K562 (cell line): ENCODE measurements at regions not wholly inside any gene's neighbourhood (a gene's known extent, or its start where the extent isn't known, plus 50 kb on each side); places are given as distances from the start of the nearest gene placed in this dataset.

Experiments
- ATAC-seq: fragments of 200-7000 bp; cut with Tn5 transposase; 3 replicates; pipeline ENCODE4 v1.9.1; 2020; ENCODE audit warnings: moderate library complexity
- BruUV-seq: library from RNA; stranded (reverse); fragments of 400-500 nt; replicated peaks from 2 replicates; lab custom pipeline; 2021; lab: Mats Ljungman, UMichigan
- CTCF ChIA-PET: fragments of 300-600 bp; formaldehyde crosslinking; extraction: SDS; loops from one replicate; lab custom pipeline; 2021; ENCODE audit warnings: low intra/inter-chr PET ratio; lab: Yijun Ruan, JAX
- POLR2A ChIA-PET: fragments of 300-600, 350-650 bp; sonication (Branson Sonifier 250); formaldehyde crosslinking; extraction: SDS; loops from one replicate; lab custom pipeline; 2021; ENCODE audit warnings: antibody characterized with exemption, inconsistent platforms; lab: Yijun Ruan, JAX
- DNase-seq, 4 experiments: peaks; one replicate each; pipeline versions ENCODE4 v3.0.0 to v3.0.0-alpha.2; 2011 to 2018; ENCODE audit warnings: low spot score in 3 of 4, mixed read lengths in 3 of 4; ENCODE audit errors: extremely low read depth in 1 of 4
- FAIRE-seq: peaks from 2 replicates; lab custom pipeline; 2011; peaks lifted over from hg19 to GRCh38; lab: Jason Lieb, UNC
- H2AFZ ChIP-seq: 2 replicates; pipeline ENCODE4 v1.6.0; 2011; ENCODE audit warnings: low read depth, low read length, control low read depth, inconsistent platforms
- H3K27ac ChIP-seq: fragments of 200-600 bp; 3 replicates; pipeline ENCODE4 v1.8.0; 2011; ENCODE audit warnings: low read depth, mild to moderate bottlenecking, control low read depth, inconsistent platforms, low read length, moderate library complexity, mixed read lengths; ENCODE audit errors: extremely low read depth
- H3K27me3 ChIP-seq, 2 experiments: fragments of 300-600 bp in 1 of 2; 2 replicates in 1 of 2; 3 replicates in 1 of 2; pipeline versions ENCODE4 v1.6.0 to v1.8.0; 2011; ENCODE audit warnings: inconsistent platforms in 2 of 2, low read length in 2 of 2, mild to moderate bottlenecking in 1 of 2, mixed read lengths in 1 of 2, moderate library complexity in 1 of 2; ENCODE audit not compliant: control insufficient read depth in 2 of 2, insufficient read depth in 2 of 2
- H3K36me3 ChIP-seq: fragments of 300-600 bp; 3 replicates; pipeline ENCODE4 v1.8.0; 2011; ENCODE audit warnings: mild to moderate bottlenecking, low read length, inconsistent platforms; ENCODE audit not compliant: control insufficient read depth, insufficient read depth
- H3K4me1 ChIP-seq, 2 experiments: fragments of 200-600 bp in 1 of 2; replicated peaks in 1 of 2; 2 replicates in 1 of 2; 3 replicates in 1 of 2; pipeline versions ENCODE4 v1.5.1 to v1.8.0; 2011; ENCODE audit warnings: inconsistent platforms in 2 of 2, low read length in 2 of 2, mild to moderate bottlenecking in 1 of 2, mixed read lengths in 1 of 2, moderate library complexity in 1 of 2; ENCODE audit not compliant: control insufficient read depth in 2 of 2, insufficient read depth in 2 of 2
- H3K4me2 ChIP-seq: 2 replicates; pipeline ENCODE4 v1.6.1; 2011; ENCODE audit warnings: low read length, control low read depth, inconsistent platforms, mixed read lengths; ENCODE audit not compliant: insufficient read depth
- H3K4me3 ChIP-seq: fragments of 200-600 bp; sonication (generic), shearing (Covaris generic); 2 replicates; pipeline ENCODE4 v1.5.1; 2016; ENCODE audit warnings: control low read depth, inconsistent platforms
- H3K79me2 ChIP-seq: fragments of 200-600 bp; 3 replicates; pipeline ENCODE4 v1.8.0; 2011; ENCODE audit warnings: low read length, inconsistent platforms; ENCODE audit not compliant: control insufficient read depth, insufficient read depth
- H3K9ac ChIP-seq, 2 experiments: 2 replicates each; pipeline versions ENCODE4 v1.6.0 to v1.6.1; 2011; ENCODE audit warnings: low read depth in 2 of 2, low read length in 2 of 2, control low read depth in 1 of 2, inconsistent platforms in 1 of 2, mild to moderate bottlenecking in 1 of 2, mixed read lengths in 1 of 2; ENCODE audit not compliant: insufficient read depth in 1 of 2
- H3K9me1 ChIP-seq: one replicate; pipeline ENCODE4 v1.6.0; 2011; ENCODE audit warnings: inconsistent platforms, mild to moderate bottlenecking, low read length, moderate library complexity; ENCODE audit not compliant: control insufficient read depth, insufficient read depth
- H3K9me3 ChIP-seq: replicated peaks from 2 replicates; pipeline ENCODE4 v1.5.1; 2011; ENCODE audit warnings: low read depth, low read length, inconsistent platforms; ENCODE audit not compliant: control insufficient read depth, insufficient read depth
- H4K20me1 ChIP-seq: replicated peaks from 2 replicates; pipeline ENCODE4 v1.6.1; 2011; ENCODE audit warnings: low read length, inconsistent platforms, mixed read lengths; ENCODE audit not compliant: control insufficient read depth, insufficient read depth
- CREB3 ChIP-seq: fragments of 450-650 bp; conservative IDR thresholded peaks from 2 replicates; pipeline ENCODE4 v1.6.1; 2016; ENCODE audit warnings: missing genetic modification characterization, low read depth, mild to moderate bottlenecking, missing compliant biosample characterization, moderate library complexity
- CTCFL ChIP-seq: IDR thresholded peaks from 2 replicates; pipeline ENCODE4 v1.6.1; 2011; ENCODE audit warnings: borderline replicate concordance, low read depth, mild to moderate bottlenecking, moderate library complexity, low read length; ENCODE audit not compliant: insufficient read depth, poor library complexity, severe bottlenecking
- KDM1A ChIP-seq, 2 experiments: fragments of 450-650 bp; IDR thresholded peaks; 2 replicates each; pipeline ENCODE4 v1.6.1; 2016; ENCODE audit warnings: mild to moderate bottlenecking in 2 of 2
- RBM15 ChIP-seq: fragments of 200-400 bp; formaldehyde crosslinking; IDR thresholded peaks from 2 replicates; pipeline ENCODE4 v1.6.1; 2018; ENCODE audit warnings: mild to moderate bottlenecking, low read length, moderate library complexity; ENCODE audit not compliant: insufficient read depth
- RBM39 ChIP-seq: fragments of 200-400 bp; formaldehyde crosslinking; optimal IDR thresholded peaks from 2 replicates; pipeline ENCODE3; 2018; ENCODE audit warnings: low read depth, low read length
- SRSF7 ChIP-seq: fragments of 200-400 bp; formaldehyde crosslinking; optimal IDR thresholded peaks from 2 replicates; pipeline ENCODE3; 2017; ENCODE audit warnings: mild to moderate bottlenecking, low read depth, low read length
- TEAD4 ChIP-seq, 2 experiments: sonication (generic) in 1 of 2; formaldehyde crosslinking in 1 of 2; IDR thresholded peaks; 2 replicates each; pipeline versions ENCODE4 v1.6.1 to v1.8.0; 2012 to 2022; ENCODE audit warnings: borderline replicate concordance in 1 of 2, inconsistent platforms in 1 of 2, low read length in 1 of 2, mild to moderate bottlenecking in 1 of 2, missing genetic modification reagents in 1 of 2
- TGIF2 ChIP-seq: sonication (generic); formaldehyde crosslinking; IDR thresholded peaks from 2 replicates; pipeline ENCODE4 v1.8.1; 2022; ENCODE audit warnings: mild to moderate bottlenecking, missing genetic modification reagents, moderate library complexity
- ZNF408 ChIP-seq: fragments of 250-450 bp; sonication (Bioruptor Pico); IDR thresholded peaks from 2 replicates; pipeline ENCODE4 v1.4.0; 2020; ENCODE audit warnings: low read depth, mild to moderate bottlenecking, moderate library complexity
- WGBS: fragments of 100-300 bp; shearing (Covaris generic); methylation state at CpG from one replicate; pipeline ENCODE4 v1.1.6; 2016; ENCODE audit warnings: low coverage, mixed read lengths; ENCODE audit not compliant: insufficient coverage; ENCODE audit errors: missing lambda C conversion rate; 5-methylcytosine and 5-hydroxymethylcytosine counted together
- in situ Hi-C: fragments of 300-500 bp; cut with MboI; formaldehyde crosslinking; loops from 4 replicates; pipeline ENCODE4 v1.15.0; 2018; ENCODE audit warnings: inconsistent platforms, mixed read lengths
- intact Hi-C: fragments of 100-400 bp; cut with micrococcal nuclease; formaldehyde crosslinking; loops from 2 replicates; pipeline ENCODE4 v1.14.2; 2022
- TF ChIP-seq, protein P1 (sequence below): IDR thresholded peaks from 2 replicates; pipeline ENCODE4 v1.6.1; 2012; ENCODE audit warnings: low read depth, low read length, improper control_type of control experiment, borderline replicate concordance
- TF ChIP-seq, protein P2 (sequence below), 3 experiments: IDR thresholded peaks in 2 of 3; conservative IDR thresholded peaks in 1 of 3; 2 replicates each; pipeline ENCODE4 v1.5.1; 2011 to 2012; ENCODE audit warnings: low read length in 3 of 3, mild to moderate bottlenecking in 3 of 3, control low read depth in 2 of 3, improper control_type of control experiment in 1 of 3, inconsistent platforms in 1 of 3, low read depth in 1 of 3, mixed read lengths in 1 of 3, moderate library complexity in 1 of 3; ENCODE audit not compliant: insufficient read depth in 2 of 3

GRCh38 chr14:106459971-106460730 lies 933.8 kb downstream of the TMEM121 start:
- intact Hi-C loops (no loop called here), in situ Hi-C loops (no loop called here)
- Histone ChIP-seq H2AFZ (no peak overlapping the region), H3K9ac (no peak overlapping the region), H3K9me3 (no peaks in the 10 kb centered on the region), H4K20me1 (no peaks in the 10 kb centered on the region), H3K4me1 (no peaks in the 10 kb centered on the region), H3K4me2 (no peak overlapping the region), H3K36me3 (no peaks in the 10 kb centered on the region), H3K4me3 (no peak overlapping the region), H3K27me3 (no peaks in the 10 kb centered on the region), H3K9me1 (no peaks in the 10 kb centered on the region), H3K27ac (no peak overlapping the region), H3K79me2 (no peaks in the 10 kb centered on the region)
- POLR2A ChIA-PET: no interaction called here
- CTCF ChIA-PET: no interaction called here
- FAIRE-seq: no peak
- TF ChIP-seq CREB3 (no peak), TGIF2 (CRISPR knock-in tag) (no peak), RBM39 (no peak), CTCFL (peak; percentile 18), TEAD4 (IDR thresholded peaks at IDR 0.05; ENCODE audit: low read length) (no peak), TEAD4 (CRISPR knock-in tag; IDR thresholded peaks at IDR 0.05; ENCODE audit: borderline replicate concordance) (no peak), SRSF7 (no peak), RBM15 (no peak), ZNF408 (no peak), KDM1A (IDR thresholded peaks at IDR 0.05) (no peak)
- TF ChIP-seq, protein P1, sequence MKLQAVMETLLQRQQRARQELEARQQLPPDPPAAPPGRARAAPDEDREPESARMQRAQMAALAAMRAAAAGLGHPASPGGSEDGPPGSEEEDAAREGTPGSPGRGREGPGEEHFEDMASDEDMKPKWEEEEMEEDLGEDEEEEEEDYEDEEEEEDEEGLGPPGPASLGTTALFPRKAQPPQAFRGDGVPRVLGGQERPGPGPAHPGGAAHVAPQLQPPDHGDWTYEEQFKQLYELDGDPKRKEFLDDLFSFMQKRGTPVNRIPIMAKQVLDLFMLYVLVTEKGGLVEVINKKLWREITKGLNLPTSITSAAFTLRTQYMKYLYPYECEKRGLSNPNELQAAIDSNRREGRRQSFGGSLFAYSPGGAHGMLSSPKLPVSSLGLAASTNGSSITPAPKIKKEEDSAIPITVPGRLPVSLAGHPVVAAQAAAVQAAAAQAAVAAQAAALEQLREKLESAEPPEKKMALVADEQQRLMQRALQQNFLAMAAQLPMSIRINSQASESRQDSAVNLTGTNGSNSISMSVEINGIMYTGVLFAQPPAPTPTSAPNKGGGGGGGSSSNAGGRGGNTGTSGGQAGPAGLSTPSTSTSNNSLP: no peak
- TF ChIP-seq, protein P2, sequence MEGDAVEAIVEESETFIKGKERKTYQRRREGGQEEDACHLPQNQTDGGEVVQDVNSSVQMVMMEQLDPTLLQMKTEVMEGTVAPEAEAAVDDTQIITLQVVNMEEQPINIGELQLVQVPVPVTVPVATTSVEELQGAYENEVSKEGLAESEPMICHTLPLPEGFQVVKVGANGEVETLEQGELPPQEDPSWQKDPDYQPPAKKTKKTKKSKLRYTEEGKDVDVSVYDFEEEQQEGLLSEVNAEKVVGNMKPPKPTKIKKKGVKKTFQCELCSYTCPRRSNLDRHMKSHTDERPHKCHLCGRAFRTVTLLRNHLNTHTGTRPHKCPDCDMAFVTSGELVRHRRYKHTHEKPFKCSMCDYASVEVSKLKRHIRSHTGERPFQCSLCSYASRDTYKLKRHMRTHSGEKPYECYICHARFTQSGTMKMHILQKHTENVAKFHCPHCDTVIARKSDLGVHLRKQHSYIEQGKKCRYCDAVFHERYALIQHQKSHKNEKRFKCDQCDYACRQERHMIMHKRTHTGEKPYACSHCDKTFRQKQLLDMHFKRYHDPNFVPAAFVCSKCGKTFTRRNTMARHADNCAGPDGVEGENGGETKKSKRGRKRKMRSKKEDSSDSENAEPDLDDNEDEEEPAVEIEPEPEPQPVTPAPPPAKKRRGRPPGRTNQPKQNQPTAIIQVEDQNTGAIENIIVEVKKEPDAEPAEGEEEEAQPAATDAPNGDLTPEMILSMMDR (IDR thresholded peaks at IDR 0.05 in 2 of 3, conservative IDR thresholded peaks at IDR 0.05 in 1 of 3; ENCODE audit: insufficient read depth in 2 of 3, low read depth in 1 of 3, low read length in 3 of 3): peak; percentile 8 to 23 (median 21); a peak in 3 of 6 replicates
- WGBS: 71% methylated on average over 8 of the region's 40 CpGs
- peak; percentile 10 to 17 (median 14) for DNase-seq
- no TSS peak for BruUV-seq
- no peak for ATAC-seq
